ENCODE measurements at regions not wholly inside any gene's neighbourhood (a gene's known extent, or its start where the extent isn't known, plus 50 kb on each side); places are given as distances from the start of the nearest gene placed in this dataset.
A peak's percentile ranks its signal among the peaks of the same experiment; 100 is the strongest.

- DNase-seq (ENCODE audit: low read depth) = no peak
Observed at GRCh38 chr12:14275886-14276285, 89.6 kb upstream of the ATF7IP start.

- DNase-seq (ENCODE audit: low read depth) = no peak
Observed at GRCh38 chr12:14278294-14278953, 87.1 kb upstream of the ATF7IP start.

- no peak for DNase-seq (ENCODE audit: low read depth)
Observed at GRCh38 chr12:14279845-14280244, 85.6 kb upstream of the ATF7IP start.

GRCh38 chr12:14280921-14281320 is 84.6 kb upstream of the ATF7IP start:
- DNase-seq (ENCODE audit: low read depth) = no peak

GRCh38 chr12:14281539-14281938 is 83.9 kb upstream of the ATF7IP start:
- no peak for DNase-seq (ENCODE audit: low read depth)

DNA sequence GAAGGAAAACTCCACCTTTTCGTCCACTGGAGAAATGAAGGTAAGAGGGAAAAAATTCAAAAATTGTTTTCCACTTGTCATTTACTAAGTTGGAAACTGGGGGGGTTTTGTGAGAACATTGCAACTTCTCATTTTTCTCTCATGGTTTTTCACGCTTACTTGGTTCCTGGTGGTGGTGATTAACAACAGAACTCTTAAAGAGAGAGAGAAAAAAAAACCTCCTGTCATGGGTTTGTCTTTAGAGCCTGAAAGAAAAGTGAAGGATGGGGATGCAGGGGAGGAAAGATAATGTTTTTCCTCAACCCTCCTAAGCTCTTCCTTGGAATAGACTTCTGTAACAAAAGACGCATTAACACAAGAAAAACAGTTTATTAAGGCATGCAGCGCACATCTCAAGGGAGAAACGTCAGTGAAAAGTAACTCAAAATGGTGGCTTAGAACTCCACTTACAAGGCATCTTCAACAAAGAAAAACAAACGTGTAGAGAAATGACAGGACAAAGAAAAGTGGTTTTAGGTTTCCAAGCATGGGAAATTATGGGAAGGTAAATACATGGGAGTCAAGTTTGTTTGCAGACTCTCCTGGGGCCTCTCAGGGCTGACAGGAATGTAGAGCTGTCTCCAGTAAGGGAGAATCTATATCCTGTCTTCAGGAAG is 81.9 kb upstream of the ATF7IP start:
- DNase-seq (ENCODE audit: low read depth) = no peak

DNA sequence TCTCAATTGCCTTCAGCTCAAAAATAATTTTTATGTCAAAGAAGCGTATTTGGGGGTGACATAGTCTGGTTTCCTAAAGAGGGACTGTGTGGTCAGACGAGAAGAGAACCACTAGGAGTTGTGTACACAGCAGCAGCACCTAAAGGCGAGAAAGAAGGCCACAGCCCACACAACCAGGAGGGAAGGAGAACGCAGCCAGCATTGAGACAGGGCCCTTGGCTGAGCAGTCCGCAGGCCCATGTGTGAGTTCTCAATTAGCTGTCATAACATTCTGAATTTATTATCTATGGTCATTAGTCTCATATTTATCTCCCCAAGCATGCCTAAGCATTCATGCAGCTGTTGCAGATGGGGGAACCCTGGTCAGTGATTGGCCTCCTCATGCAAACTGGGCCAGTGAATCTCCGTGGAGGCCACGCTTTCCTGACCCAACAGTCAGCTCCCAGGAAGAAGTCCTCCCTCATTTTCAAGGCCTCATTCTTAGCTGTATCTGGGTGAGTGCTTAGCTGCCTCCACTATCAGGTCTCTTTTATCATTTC is 81.2 kb upstream of the ATF7IP start:
- DNase-seq (ENCODE audit: low read depth) = no peak

DNA sequence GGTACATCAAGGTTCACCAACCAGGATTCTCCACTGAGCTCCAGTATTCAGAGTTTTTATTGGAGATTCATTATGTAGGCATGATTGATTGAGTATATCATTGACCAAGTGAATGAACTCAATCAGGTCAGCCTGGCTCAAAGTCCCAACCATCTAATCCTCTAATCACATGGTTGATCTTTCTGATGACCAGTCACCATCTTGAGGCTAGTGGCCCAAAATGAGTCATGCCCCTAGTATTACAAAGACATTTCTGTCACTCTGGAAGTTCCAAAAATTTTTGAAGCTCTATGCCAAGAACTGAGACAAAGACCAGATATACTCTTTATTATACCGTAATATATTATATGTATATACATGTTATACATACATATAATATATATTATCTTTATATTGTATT is 75.9 kb upstream of the ATF7IP start:
- DNase-seq (ENCODE audit: low read depth) = peak; percentile 12

DNA sequence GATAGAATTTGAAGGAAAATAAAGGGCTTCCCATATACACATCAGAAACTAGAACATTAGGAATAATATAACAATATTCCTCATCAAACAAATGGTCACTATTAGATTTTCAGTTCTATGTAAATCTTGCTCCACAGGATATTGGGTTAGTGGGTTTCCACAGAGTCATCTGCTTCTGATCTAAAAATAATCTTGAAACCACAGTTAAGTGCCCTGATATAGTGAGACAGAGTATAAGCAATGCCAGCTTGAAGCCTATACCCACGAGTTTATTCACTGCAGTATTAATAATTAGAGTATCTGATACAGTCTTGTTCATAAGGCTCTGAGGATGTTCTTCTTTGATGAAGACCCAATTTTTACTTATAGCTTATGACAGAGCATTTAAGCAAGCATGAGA is 74.5 kb upstream of the ATF7IP start:
- DNase-seq (ENCODE audit: low read depth) = no peak

- DNase-seq (ENCODE audit: low read depth) = no peak
Observed at GRCh38 chr12:14303661-14304155, 61.8 kb upstream of the ATF7IP start.

GRCh38 chr12:14307004-14307403 is 58.5 kb upstream of the ATF7IP start:
- DNase-seq (ENCODE audit: low read depth) = no peak

DNA sequence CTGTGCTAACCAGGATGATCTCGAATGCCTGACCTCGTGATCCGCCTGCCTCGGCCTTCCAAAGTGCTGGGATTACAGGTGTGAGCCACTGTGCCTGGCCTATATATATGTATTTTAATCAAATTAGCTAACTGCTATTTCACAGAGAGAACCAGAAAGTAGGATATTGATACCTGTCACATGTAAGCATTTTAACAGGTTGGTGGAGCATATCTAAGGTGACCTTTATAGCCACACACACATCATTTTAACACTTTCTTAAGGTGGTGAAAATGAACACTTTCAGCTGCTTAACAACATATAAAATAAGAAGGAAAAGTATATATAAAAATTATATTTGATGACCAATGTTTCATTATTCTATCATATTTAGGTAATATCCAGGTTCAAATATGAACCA is 57.0 kb upstream of the ATF7IP start:
- no peak for DNase-seq (ENCODE audit: low read depth)

GRCh38 chr12:14310866-14311265 is 54.6 kb upstream of the ATF7IP start:
- no peak for DNase-seq (ENCODE audit: low read depth)

- no peak for DNase-seq (ENCODE audit: low read depth)
Observed at GRCh38 chr12:14313379-14314138, 51.9 kb upstream of the ATF7IP start.

- no peak for DNase-seq (ENCODE audit: low read depth)
Observed at GRCh38 chr12:14314801-14315200, 50.7 kb upstream of the ATF7IP start.

DNA sequence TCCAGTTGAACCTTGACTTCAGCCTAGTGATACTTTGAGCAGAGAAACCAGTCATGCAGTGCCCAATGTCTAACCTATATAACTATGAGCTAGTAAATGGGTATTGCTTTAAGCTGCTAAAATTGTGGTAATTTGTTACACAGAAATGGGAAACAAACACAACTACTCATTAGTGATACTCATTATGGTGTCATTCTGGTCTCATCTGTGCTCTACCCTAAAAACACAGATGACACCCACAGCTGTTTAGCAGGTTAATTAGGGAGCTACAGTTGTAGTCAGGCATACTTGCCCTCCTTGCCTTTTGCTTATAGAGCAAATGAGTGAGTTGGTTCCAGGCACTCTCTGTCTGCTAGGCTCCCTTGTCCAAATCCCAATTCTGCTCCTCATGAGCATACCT is 50.0 kb upstream of the ATF7IP start:
- no peak for DNase-seq (ENCODE audit: low read depth)

All from RPMI7951 (cell line).